Choroid plexus epithelial cell (primary cell): ENCODE measurements at regions not wholly inside any gene's neighbourhood (a gene's known extent, or its start where the extent isn't known, plus 50 kb on each side); places are given as distances from the start of the nearest gene placed in this dataset.

Source experiments
- DNase-seq: peaks from one replicate; pipeline ENCODE4 v3.0.0-alpha.2; 2010; ENCODE audit warnings: low read depth
- H3K4me3 ChIP-seq: 2 replicates; pipeline ENCODE4 v1.5.1; 2011; ENCODE audit warnings: low read depth, mild to moderate bottlenecking, control low read depth, low read length, moderate library complexity
- TF ChIP-seq, protein P1 (sequence below): conservative IDR thresholded peaks from 2 replicates; pipeline ENCODE4 v1.5.1; 2011; ENCODE audit warnings: low read depth, mild to moderate bottlenecking, control low read depth, inconsistent platforms, low read length, moderate library complexity

DNA sequence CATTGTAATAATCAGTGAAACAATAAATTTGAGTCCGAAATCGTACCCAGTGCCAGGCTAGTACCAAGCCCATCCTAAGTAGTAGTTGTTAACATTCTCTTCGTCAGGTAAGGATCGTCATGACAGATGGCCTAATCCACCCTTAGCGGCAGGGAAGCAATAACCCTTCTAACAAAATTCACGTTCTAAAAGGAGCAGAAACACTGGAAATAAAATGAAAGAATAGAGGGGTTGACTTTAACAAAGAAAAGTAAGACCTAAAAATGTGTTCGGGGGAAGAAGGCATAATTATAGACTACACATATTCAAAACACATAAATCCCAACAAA is 142.7 kb downstream of the CPEB2 start:
- DNase-seq = no peak
- no peak overlapping the region for H3K4me3 ChIP-seq
- TF ChIP-seq, protein P1, sequence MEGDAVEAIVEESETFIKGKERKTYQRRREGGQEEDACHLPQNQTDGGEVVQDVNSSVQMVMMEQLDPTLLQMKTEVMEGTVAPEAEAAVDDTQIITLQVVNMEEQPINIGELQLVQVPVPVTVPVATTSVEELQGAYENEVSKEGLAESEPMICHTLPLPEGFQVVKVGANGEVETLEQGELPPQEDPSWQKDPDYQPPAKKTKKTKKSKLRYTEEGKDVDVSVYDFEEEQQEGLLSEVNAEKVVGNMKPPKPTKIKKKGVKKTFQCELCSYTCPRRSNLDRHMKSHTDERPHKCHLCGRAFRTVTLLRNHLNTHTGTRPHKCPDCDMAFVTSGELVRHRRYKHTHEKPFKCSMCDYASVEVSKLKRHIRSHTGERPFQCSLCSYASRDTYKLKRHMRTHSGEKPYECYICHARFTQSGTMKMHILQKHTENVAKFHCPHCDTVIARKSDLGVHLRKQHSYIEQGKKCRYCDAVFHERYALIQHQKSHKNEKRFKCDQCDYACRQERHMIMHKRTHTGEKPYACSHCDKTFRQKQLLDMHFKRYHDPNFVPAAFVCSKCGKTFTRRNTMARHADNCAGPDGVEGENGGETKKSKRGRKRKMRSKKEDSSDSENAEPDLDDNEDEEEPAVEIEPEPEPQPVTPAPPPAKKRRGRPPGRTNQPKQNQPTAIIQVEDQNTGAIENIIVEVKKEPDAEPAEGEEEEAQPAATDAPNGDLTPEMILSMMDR = no peak

DNA sequence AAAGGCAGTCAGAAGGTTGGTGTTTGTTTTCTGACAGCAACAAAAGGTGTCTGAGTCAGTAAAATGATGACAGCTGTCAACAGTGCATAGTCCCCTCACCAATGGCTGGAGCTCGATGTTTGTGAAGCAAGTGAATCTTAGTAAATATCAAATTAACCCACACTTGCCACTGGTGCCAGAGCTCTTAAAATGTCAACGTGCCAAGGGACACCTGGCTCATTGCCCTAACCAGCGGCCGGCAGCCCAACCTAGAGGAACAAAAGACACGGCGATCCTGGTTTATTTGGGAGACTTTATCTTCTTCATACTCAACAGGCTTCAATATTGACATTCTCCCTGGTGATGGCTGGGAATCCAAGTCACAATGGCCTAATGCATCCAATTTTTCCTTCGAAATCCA is 143.4 kb downstream of the CPEB2 start:
- no peak for DNase-seq
- H3K4me3 ChIP-seq = no peak overlapping the region
- TF ChIP-seq, protein P1 = no peak

DNA sequence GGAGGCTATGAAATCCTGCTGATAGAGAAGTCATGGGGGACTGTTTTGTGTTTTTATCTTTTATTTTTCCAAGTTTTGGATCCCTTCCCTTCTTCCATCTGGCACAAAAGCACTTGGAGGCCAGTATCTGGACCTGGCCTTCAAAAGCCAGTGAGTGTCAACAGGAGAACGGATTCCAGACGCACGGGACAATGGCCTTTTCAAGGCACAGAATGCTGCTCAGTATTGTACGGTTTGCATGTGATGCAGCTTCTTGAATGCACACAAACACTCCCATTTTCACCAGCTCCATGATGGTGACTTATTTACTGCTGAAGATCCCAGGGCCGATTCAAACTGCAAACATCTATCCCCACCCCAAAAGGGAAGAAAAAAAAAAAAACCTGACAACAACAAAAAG is 145.4 kb downstream of the CPEB2 start:
- TF ChIP-seq, protein P1 = no peak
- no peak overlapping the region for H3K4me3 ChIP-seq
- no peak for DNase-seq

DNA sequence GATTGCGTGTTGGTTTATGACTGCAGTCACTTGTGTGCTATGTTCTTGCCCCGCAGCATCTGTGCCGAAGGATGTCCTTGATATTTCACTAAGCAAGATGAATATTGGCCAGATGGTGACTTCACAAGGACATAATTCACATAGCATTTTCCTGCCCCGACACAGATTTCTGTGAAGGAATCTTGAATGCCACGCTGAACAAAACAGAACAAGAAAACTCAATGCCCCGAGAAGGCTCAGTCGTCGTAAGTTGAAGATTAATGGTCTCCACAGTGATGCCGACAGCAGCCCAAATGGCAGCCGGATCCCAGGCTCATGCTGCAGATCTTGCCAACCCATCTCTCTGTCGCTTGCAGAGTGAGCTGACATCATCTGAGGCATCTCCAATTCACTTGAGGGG is 145.9 kb downstream of the CPEB2 start:
- H3K4me3 ChIP-seq = no peak overlapping the region
- DNase-seq = no peak
- TF ChIP-seq, protein P1 = no peak

DNA sequence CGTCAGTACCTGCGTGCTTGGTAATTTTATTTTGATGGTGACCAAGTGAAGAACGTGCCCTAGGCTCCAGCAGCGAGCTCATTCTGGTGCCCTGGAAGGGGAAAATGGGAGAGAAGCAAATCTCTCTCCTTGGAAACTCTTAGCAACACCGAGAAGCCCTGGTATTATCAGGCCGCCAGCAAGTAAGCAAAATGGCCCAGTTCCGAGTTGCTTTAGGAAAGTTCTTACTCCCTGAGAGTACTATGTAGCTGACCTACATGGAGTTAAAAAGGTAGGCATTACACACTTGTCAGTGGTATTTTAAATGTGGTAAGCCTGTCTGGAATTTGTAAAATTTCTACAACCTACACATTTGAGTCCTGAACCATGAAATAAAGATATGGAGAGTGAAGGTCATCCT is 146.4 kb downstream of the CPEB2 start:
- no peak for DNase-seq
- H3K4me3 ChIP-seq = no peak overlapping the region
- TF ChIP-seq, protein P1 = no peak

DNA sequence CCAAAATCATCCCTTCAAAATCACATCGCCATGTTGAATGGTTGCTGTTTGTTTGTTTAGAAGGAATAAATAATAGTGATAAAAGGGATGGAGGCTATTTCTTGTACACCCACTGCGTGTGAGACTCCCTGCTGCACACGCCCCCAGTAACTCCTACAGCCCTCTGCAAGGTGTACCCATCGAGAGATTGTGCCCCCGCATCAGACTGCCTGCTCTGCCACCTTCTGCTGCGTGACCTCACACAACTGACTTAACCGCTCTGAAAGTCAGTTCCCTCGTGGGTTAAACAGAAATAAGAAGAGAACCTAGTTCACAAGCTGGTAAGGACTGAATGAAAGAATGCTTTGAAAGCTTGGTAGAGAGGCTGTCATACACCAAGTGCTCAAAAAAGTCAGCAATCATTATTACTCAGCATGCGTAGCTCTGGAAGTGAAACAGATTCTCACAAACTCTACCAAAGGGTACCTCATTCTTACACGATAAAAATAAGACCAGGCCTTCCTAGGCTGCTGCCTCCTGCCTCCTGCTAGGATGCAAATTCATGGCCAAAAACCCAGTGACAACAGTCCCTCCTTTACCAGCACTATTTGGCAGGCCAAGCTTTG is 147.1 kb downstream of the CPEB2 start:
- H3K4me3 ChIP-seq = no peak overlapping the region
- TF ChIP-seq, protein P1 = no peak
- DNase-seq = peak; percentile 53

DNA sequence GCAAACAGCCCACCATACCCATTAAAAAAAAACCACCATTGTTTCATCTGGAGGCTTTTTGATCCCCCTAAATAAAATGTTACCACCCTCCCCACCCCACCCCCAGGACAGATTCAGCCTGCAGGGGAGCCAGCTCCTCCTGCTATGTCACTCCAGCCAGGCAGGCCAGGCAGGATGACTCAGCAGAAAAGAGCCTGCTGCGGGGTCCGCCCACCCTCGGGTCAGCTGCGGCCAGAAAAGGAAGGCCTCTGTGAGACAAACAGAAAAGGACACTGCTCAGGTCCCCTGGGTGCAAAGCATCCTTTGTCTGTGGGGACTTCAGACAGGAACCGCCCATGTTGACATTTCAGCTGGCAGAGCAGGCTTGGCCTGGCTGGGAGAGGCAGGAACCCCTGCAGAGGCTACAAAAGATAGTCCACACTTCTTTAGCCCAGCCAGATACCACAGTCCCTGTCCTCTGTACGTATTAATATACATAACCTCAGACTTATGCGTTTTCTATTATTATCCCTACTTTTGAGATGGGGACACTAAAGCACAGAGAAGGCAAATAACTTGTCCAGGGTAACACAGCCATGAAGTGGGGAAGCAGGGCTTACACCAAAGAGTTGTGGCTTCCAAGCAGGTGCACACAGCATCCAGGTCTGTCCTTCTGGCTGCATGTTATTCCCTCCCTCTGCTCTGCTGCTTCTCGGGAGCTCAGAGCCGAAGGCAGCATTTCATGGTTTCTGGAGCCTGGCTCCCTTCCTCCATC is 147.7 kb downstream of the CPEB2 start:
- H3K4me3 ChIP-seq = no peak overlapping the region
- peak; percentile 83 for DNase-seq
- TF ChIP-seq, protein P1 = peak; percentile 44
